Nephron progenitor cell (in vitro differentiated cells): ENCODE measurements at regions not wholly inside any gene's neighbourhood (a gene's known extent, or its start where the extent isn't known, plus 50 kb on each side); places are given as distances from the start of the nearest gene placed in this dataset.

Experiments used
- DNase-seq: peaks from one replicate; pipeline ENCODE4 v3.0.0; 2021
- H3K27ac Mint-ChIP-seq: 2 replicates; pipeline ENCODE4 v1.8.0; 2021; ENCODE audit warnings: mild to moderate bottlenecking, moderate library complexity, mixed read lengths
- H3K27me3 Mint-ChIP-seq: 2 replicates; pipeline ENCODE4 v1.8.0; 2021; ENCODE audit warnings: mild to moderate bottlenecking, low read depth, mixed read lengths; ENCODE audit not compliant: poor library complexity
- H3K36me3 Mint-ChIP-seq: 2 replicates; pipeline ENCODE4 v1.8.0; 2021; ENCODE audit warnings: low read depth, mixed read lengths
- H3K4me1 Mint-ChIP-seq: 2 replicates; pipeline ENCODE4 v1.8.0; 2021; ENCODE audit warnings: mixed read lengths
- H3K4me3 Mint-ChIP-seq: 2 replicates; pipeline ENCODE4 v1.8.0; 2021; ENCODE audit warnings: mild to moderate bottlenecking, moderate library complexity, mixed read lengths
- H3K9me3 Mint-ChIP-seq: 2 replicates; pipeline ENCODE4 v1.8.0; 2021; ENCODE audit warnings: mild to moderate bottlenecking, moderate library complexity, mixed read lengths
- CTCF ChIP-seq: fragments of 200-600 bp; sonication (generic); IDR thresholded peaks from 2 replicates; pipeline ENCODE4 v1.5.0; 2021; ENCODE audit warnings: antibody characterized with exemption

DNA sequence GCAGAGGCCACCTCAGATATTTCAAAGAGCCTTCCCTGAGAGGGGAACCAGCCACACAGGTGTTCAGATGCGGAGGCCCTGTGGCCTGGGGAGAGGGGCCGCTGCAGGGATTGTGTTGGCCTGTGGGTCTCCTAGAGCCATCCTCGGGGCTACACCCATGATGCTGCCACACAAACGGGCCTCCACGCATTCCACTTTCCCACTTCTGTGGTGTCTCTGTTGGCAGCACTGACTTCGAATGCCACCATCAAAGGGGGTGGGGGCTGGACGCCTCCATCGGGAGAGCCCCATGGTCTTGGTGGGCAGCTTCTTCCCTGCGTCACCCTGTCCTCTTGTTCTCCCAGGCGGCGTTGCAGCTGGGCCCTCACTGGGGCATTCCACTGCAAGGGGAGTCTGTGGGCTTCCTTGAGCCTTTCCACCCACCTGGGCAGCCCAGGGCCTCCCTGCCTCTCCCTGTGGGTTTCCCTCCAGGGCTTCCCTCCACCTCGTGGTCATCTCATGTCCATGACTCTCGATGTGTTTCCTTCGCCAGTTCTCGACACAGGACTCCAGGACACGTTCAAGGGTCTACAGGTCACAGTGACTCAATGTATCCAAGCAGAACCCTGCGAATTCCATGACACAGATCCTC lies 145.5 kb downstream of the ERMARD start:
- H3K4me3 Mint-ChIP-seq: no peak overlapping the region
- no peak overlapping the region for H3K27ac Mint-ChIP-seq
- H3K36me3 Mint-ChIP-seq: peaks cover 4% of the 10 kb centered on the region
- no peak for TF ChIP-seq CTCF
- H3K4me1 Mint-ChIP-seq: peaks cover 13% of the 10 kb centered on the region
- peaks cover 15% of the 10 kb centered on the region for H3K27me3 Mint-ChIP-seq
- no peak for DNase-seq
- H3K9me3 Mint-ChIP-seq: peaks cover 10% of the 10 kb centered on the region

DNA sequence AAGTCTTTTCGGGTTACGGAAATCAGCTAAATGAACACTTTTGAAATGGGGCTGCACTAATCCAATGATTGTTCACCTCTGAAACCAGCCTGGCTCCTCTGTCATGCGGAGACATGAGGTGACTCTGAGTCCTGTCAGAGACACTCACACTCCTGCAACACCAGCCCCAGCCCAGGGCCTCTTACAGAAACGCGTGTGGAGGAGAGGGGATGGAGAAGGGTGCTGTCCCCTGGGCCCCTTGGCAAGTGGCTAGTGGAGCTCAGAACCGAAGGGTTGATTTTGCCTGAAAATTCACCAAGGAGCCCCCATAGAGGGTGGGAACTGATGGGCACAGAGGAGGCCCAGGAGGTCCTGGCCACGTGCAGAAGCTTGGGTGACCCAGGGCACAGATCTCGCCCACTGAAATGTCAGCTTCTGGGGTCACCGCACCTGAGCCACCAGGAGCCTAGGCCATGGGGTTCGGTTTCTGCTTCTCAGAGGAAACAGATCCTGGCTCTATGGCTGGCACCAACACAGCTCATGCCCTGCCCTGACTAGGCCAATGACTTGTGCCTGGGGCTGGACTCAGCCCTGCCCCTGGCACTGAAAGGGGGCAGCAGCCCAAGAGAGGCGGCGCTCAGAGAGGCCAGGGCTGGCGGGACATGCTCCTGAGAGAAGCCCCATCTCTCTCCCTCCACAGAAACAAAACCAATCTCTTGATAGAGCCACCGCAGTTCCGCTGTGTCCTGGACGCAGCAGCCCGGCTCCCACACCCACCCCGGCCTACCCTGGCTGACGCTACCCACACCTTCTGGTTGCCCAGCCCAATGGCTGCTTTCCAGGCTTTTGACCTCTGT lies 144.7 kb downstream of the ERMARD start:
- no peak for TF ChIP-seq CTCF
- Mint-ChIP-seq H3K36me3 (peaks cover 4% of the 10 kb centered on the region), H3K4me3 (no peak overlapping the region), H3K27ac (no peak overlapping the region), H3K27me3 (peaks cover 15% of the 10 kb centered on the region), H3K4me1 (peaks cover 13% of the 10 kb centered on the region), H3K9me3 (peaks cover 10% of the 10 kb centered on the region)
- no peak for DNase-seq

DNA sequence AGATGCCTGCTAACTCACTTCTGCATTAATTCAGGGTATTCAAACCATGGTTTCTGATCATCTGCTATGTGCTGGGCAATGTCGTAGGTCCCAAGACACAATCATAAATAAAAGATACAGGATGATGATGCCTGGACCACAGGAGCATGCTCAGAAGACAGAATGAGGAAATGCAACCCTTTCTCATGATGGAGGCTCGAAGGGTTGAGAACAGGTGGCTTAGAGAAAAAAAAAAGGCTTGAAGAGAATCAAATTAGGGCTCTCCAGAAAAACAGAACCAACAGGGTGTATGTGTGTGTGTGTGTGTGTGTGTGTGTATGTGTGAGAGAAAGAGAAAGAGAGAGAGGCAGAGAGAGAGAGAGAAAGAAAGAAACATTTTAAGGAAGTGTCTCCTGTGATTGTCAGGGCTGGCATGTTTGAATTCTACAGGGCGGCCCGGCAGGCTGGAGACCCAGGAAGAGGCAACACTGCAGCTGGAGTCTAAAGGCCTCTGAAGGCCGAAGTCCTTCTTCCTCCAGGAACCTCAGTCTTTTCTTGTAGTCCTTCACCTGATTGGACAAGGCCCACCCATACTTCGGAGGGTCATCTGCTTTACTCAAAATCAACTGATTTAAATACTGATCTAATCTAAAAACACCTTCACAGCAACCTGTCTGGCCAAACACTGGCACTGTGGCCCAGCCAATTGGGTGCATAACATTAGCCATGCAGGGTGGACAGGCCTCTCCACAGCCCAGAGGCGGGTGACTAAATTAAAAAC lies 143.8 kb downstream of the ERMARD start:
- H3K27me3 Mint-ChIP-seq: peaks cover 20% of the 10 kb centered on the region
- no peak for DNase-seq
- H3K27ac Mint-ChIP-seq: no peak overlapping the region
- no peak overlapping the region for H3K4me3 Mint-ChIP-seq
- no peak for TF ChIP-seq CTCF
- peaks cover 18% of the 10 kb centered on the region for H3K9me3 Mint-ChIP-seq
- H3K4me1 Mint-ChIP-seq: peaks cover 21% of the 10 kb centered on the region
- H3K36me3 Mint-ChIP-seq: peaks cover 9% of the 10 kb centered on the region

- H3K27me3 Mint-ChIP-seq: peaks cover 23% of the 10 kb centered on the region
- TF ChIP-seq CTCF: no peak
- DNase-seq: no peak
- H3K9me3 Mint-ChIP-seq: peaks cover 18% of the 10 kb centered on the region
- H3K4me1 Mint-ChIP-seq: peaks cover 26% of the 10 kb centered on the region
- peaks cover 9% of the 10 kb centered on the region for H3K36me3 Mint-ChIP-seq
- no peak overlapping the region for H3K27ac Mint-ChIP-seq
- H3K4me3 Mint-ChIP-seq: no peak overlapping the region
Observed at GRCh38 chr6:169894377-169894960, 143.0 kb downstream of the ERMARD start.

GRCh38 chr6:169893624-169894023 lies 142.2 kb downstream of the ERMARD start:
- peaks cover 9% of the 10 kb centered on the region for H3K36me3 Mint-ChIP-seq
- H3K27me3 Mint-ChIP-seq: peaks cover 25% of the 10 kb centered on the region
- peak overlapping the region; percentile 43 for H3K4me3 Mint-ChIP-seq
- no peak for DNase-seq
- H3K9me3 Mint-ChIP-seq: peaks cover 18% of the 10 kb centered on the region
- H3K4me1 Mint-ChIP-seq: peaks cover 30% of the 10 kb centered on the region
- peak overlapping the region; percentile 42 for H3K27ac Mint-ChIP-seq
- no peak for TF ChIP-seq CTCF
